ENCODE measurements at regions not wholly inside any gene's neighbourhood (a gene's known extent, or its start where the extent isn't known, plus 50 kb on each side); places are given as distances from the start of the nearest gene placed in this dataset.

- TF ChIP-seq IRF5 (IDR thresholded peaks at IDR 0.05; ENCODE audit: borderline replicate concordance) (no peak), WRNIP1 (IDR thresholded peaks at IDR 0.05; ENCODE audit: borderline replicate concordance, low read depth, low read length) (no peak), NBN (IDR thresholded peaks at IDR 0.05) (no peak), E2F4 (IDR thresholded peaks at IDR 0.05; ENCODE audit: low read depth, low read length) (no peak)
Observed at GRCh38 chr3:102586485-102586884, 151.7 kb downstream of the ZPLD1 start (continued).

GRCh38 chr3:102593812-102594602 lies 159.2 kb downstream of the ZPLD1 start:
- no peaks in the 10 kb centered on the region for H3K9me3 ChIP-seq (replicated peaks; ENCODE audit: control insufficient read depth, insufficient read depth, low read length)
- H3K36me3 ChIP-seq (ENCODE audit: control insufficient read depth in 2 of 2, insufficient read depth in 2 of 2, low read length in 1 of 2), result no peaks in the 10 kb centered on the region
- FAIRE-seq, result no peak
- no peak overlapping the region for H3K9ac ChIP-seq (ENCODE audit: control insufficient read depth, insufficient read depth, low read length)
- RAD21 ChIA-PET (ENCODE audit: unreplicated experiment), result no interaction called here
- peak; percentile 25; the same call in 1 of the 3 replicates for ATAC-seq
- BruUV-seq (replicated peaks), result no TSS peak
- H4K20me1 ChIP-seq (ENCODE audit: control insufficient read depth, insufficient read depth), result no peaks in the 10 kb centered on the region
- CTCF ChIA-PET, result interaction anchor here (1.5 kb wide), 1 partner anchor 8 kb away, joined by 3 read pairs; no protein-coding TSS in a partner anchor
- no peak for TF ChIP-seq SPI1 (IDR thresholded peaks at IDR 0.05; ENCODE audit: borderline replicate concordance, insufficient read depth, low read depth, low read length)
- no peak for TF ChIP-seq MTA2 (IDR thresholded peaks at IDR 0.05; ENCODE audit: low read depth)
- no peak for TF ChIP-seq HDAC2 (IDR thresholded peaks at IDR 0.05)
- H3K27ac ChIP-seq (ENCODE audit: control insufficient read depth, insufficient read depth), result no peak overlapping the region
- H3K4me1 ChIP-seq (ENCODE audit: control insufficient read depth, insufficient read depth, low read length), result no peaks in the 10 kb centered on the region
- no peak overlapping the region for H2AFZ ChIP-seq (ENCODE audit: control insufficient read depth, low read depth, low read length)
- H3K4me2 ChIP-seq (ENCODE audit: control insufficient read depth, insufficient read depth), result no peak overlapping the region
- no peak overlapping the region for H3K4me3 ChIP-seq
- in situ Hi-C loops (cut with MboI) (no loop called here), intact Hi-C loops (cut with micrococcal nuclease; ENCODE audit: unreplicated experiment) (no loop called here)
- SMC1A ChIA-PET (ENCODE audit: uncharacterized antibody, unreplicated experiment), result no interaction called here
- no peak for DNase-seq (ENCODE audit: low read depth, low spot score)
- 18% methylated on average over 2 of the region's 2 CpGs for WGBS (ENCODE audit: insufficient coverage, insufficient replicate concordance, low lambda C conversion rate, missing lambda C conversion rate)
- no peaks in the 10 kb centered on the region for H3K79me2 ChIP-seq (ENCODE audit: control insufficient read depth, insufficient read depth, low read length)
- no peaks in the 10 kb centered on the region for H3K27me3 ChIP-seq (replicated peaks in 1 of 2; ENCODE audit: control insufficient read depth in 2 of 2, insufficient read depth in 2 of 2, low read length in 1 of 2)
- POLR2A ChIA-PET, result no interaction called here
